B cell (primary cell): ENCODE measurements at regions not wholly inside any gene's neighbourhood (a gene's known extent, or its start where the extent isn't known, plus 50 kb on each side); places are given as distances from the start of the nearest gene placed in this dataset.

Experiments used
- ATAC-seq: fragments of 200-7000 bp; cut with Tn5 transposase; one replicate; pipeline ENCODE4 v1.10.0; 2021; ENCODE audit warnings: low read depth, mild to moderate bottlenecking, moderate number of reproducible peaks, moderate library complexity
- CTCF ChIA-PET: fragments of 350-600 bp; sonication (Branson Sonifier 250); formaldehyde crosslinking; loops from one replicate; lab custom pipeline; 2021; ENCODE audit warnings: antibody characterized with exemption, inconsistent platforms; lab: Charles Lee
- POLR2A ChIA-PET: fragments of 350-600 bp; sonication (Branson Sonifier 250); formaldehyde crosslinking; loops from one replicate; lab custom pipeline; 2021; ENCODE audit warnings: antibody characterized with exemption; lab: Charles Lee
- DNase-seq: peaks from one replicate; pipeline ENCODE4 v3.0.0; 2013
- H2AFZ ChIP-seq: 2 replicates; pipeline ENCODE4 v1.6.1; 2012; ENCODE audit warnings: mild to moderate bottlenecking, low read depth, low read length; ENCODE audit not compliant: insufficient read depth, poor library complexity, severe bottlenecking
- H3K27ac ChIP-seq, 2 donors: 1 replicate in 1 of 2; 2 replicates in 1 of 2; pipeline ENCODE4 v1.5.1; 2012 to 2013; ENCODE audit warnings: low read length in 2 of 2, mild to moderate bottlenecking in 2 of 2, moderate library complexity in 1 of 2
- H3K27me3 ChIP-seq, 4 experiments: fragments of 200-600 bp in 1 of 4; sonication (generic) in 1 of 4; replicated peaks in 1 of 4; 1 replicate in 2 of 4; 2 replicates in 2 of 4; pipeline versions ENCODE4 v1.6.1 to v1.7.0; 2013 to 2016; ENCODE audit warnings: low read length in 3 of 4, mild to moderate bottlenecking in 2 of 4, mixed read lengths in 1 of 4, moderate library complexity in 1 of 4; ENCODE audit not compliant: insufficient read depth in 4 of 4, control insufficient read depth in 3 of 4; ENCODE audit errors: control extremely low read depth in 1 of 4
- H3K36me3 ChIP-seq, 2 experiments: replicated peaks in 1 of 2; 1 replicate in 1 of 2; 2 replicates in 1 of 2; pipeline versions ENCODE4 v1.6.1 to v1.7.1; 2013; ENCODE audit warnings: low read length in 1 of 2; ENCODE audit not compliant: insufficient read depth in 2 of 2, control insufficient read depth in 1 of 2; ENCODE audit errors: control extremely low read depth in 1 of 2, extremely low read depth in 1 of 2
- H3K4me1 ChIP-seq, 2 donors: fragments of 200-600 bp in 1 of 2; sonication (generic) in 1 of 2; 1 replicate in 1 of 2; 2 replicates in 1 of 2; pipeline versions ENCODE4 v1.5.1 to v1.6.1; 2013 to 2017; ENCODE audit warnings: low read length in 2 of 2; ENCODE audit not compliant: control insufficient read depth in 2 of 2, insufficient read depth in 2 of 2
- H3K4me2 ChIP-seq: replicated peaks from 2 replicates; pipeline ENCODE3; 2012; ENCODE audit warnings: mild to moderate bottlenecking, low read depth, low read length; ENCODE audit not compliant: poor library complexity, severe bottlenecking
- H3K4me3 ChIP-seq, 5 experiments: fragments of 200-600 bp in 1 of 5; sonication (generic) in 1 of 5; 1 replicate in 3 of 5; 2 replicates in 2 of 5; pipeline versions ENCODE4 v1.5.1 to v1.7.0; 2011 to 2016; ENCODE audit warnings: low read length in 4 of 5, mild to moderate bottlenecking in 4 of 5, low read depth in 2 of 5, control low read depth in 1 of 5, moderate library complexity in 1 of 5; ENCODE audit not compliant: insufficient read depth in 1 of 5; ENCODE audit errors: control extremely low read depth in 1 of 5, extremely low read depth in 1 of 5
- H3K79me2 ChIP-seq: fragments of 200-600 bp; sonication (generic); one replicate; pipeline ENCODE4 v1.6.0; 2016; ENCODE audit warnings: low read length; ENCODE audit not compliant: control insufficient read depth, insufficient read depth
- H3K9ac ChIP-seq: fragments of 200-600 bp; sonication (generic); 2 replicates; pipeline ENCODE4 v1.6.1; 2017; ENCODE audit warnings: mild to moderate bottlenecking, low read length, moderate library complexity
- H3K9me3 ChIP-seq, 3 donors: one replicate each; pipeline versions ENCODE4 v1.6.1 to v1.7.1; 2013; ENCODE audit warnings: low read length in 2 of 3; ENCODE audit not compliant: control insufficient read depth in 2 of 3, insufficient read depth in 1 of 3; ENCODE audit errors: control extremely low read depth in 1 of 3
- H4K20me1 ChIP-seq: 2 replicates; pipeline ENCODE4 v1.6.0; 2012; ENCODE audit warnings: mild to moderate bottlenecking, low read length; ENCODE audit not compliant: insufficient read depth, control insufficient read depth, poor library complexity, severe bottlenecking
- H3K27ac Mint-ChIP-seq: one replicate; pipeline ENCODE4 v1.8.0; 2021; ENCODE audit warnings: mixed read lengths
- H3K27me3 Mint-ChIP-seq: one replicate; pipeline ENCODE4 v1.8.0; 2021; ENCODE audit warnings: mixed read lengths
- H3K4me1 Mint-ChIP-seq: one replicate; pipeline ENCODE4 v1.8.0; 2021; ENCODE audit warnings: mixed read lengths
- H3K4me3 Mint-ChIP-seq: one replicate; pipeline ENCODE4 v1.8.0; 2021; ENCODE audit warnings: mixed read lengths
- H3K9me3 Mint-ChIP-seq: one replicate; pipeline ENCODE4 v1.8.0; 2022; ENCODE audit warnings: mixed read lengths; ENCODE audit not compliant: insufficient read depth
- EZH2 ChIP-seq: IDR thresholded peaks from 2 replicates; pipeline ENCODE4 v1.6.1; 2012; ENCODE audit warnings: borderline replicate concordance, low read depth, mild to moderate bottlenecking, moderate library complexity, low read length; ENCODE audit not compliant: insufficient read depth, poor library complexity, severe bottlenecking
- WGBS: methylation state at CpG from one replicate; pipeline ENCODE4 v1.1.5; 2013; ENCODE audit warnings: missing lambda C conversion rate; ENCODE audit not compliant: insufficient coverage; 5-methylcytosine and 5-hydroxymethylcytosine counted together
- intact Hi-C: fragments of 100-400 bp; cut with micrococcal nuclease; formaldehyde crosslinking; loops from one replicate; pipeline ENCODE4 v1.10.0; 2022
- TF ChIP-seq, protein P1 (sequence below): fragments of 200-600 bp; IDR thresholded peaks from one replicate; pipeline ENCODE4 v1.8.0; 2022; ENCODE audit warnings: antibody characterized with exemption, mild to moderate bottlenecking

DNA sequence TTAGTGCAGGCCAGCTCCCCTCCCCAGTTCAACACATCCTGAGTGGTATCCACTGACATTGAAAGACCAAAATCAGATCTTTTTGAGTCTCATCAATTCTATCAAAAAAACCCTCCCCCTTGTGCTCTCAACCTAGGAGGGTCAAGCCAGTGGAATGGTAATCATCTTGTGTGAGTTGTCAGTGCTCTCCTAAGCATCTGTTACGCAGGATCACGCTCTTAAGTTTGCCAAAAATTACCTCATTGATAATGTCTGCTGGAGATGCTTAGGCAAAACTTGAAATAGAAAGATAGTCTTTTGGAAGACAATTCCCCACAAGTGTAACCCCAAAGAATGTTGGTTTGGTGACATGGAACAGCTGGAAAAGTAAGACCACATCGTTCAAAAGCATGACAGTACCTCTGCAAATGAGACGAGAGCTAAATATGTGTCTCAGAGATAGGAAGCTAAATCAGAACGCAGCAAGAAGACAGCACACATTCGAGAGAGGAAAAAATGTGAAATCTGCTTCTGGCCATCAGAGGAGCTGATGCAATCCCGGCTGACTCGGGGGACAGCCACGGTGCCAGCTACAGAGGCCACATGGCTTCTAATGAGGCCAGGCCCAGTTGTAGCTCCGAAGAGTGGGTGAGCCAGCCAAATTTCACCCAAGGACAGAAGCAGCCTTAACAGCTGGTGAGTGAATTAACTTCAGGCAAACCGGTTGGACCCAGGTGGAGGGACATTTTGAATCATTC lies 753.9 kb downstream of the RNF144A start:
- Histone ChIP-seq H3K27me3 (no peaks in the 10 kb centered on the region), H3K9ac (no peak overlapping the region), H3K4me2 (no peak overlapping the region), H3K9me3 (peaks cover 0 to 7% (median 0%) of the 10 kb centered on the region in 3 donors), H3K36me3 (no peaks in the 10 kb centered on the region), H3K4me3 (no peak overlapping the region), H3K27ac (no peak overlapping the region), H3K4me1 (no peaks in the 10 kb centered on the region), H2AFZ (no peak overlapping the region), H3K79me2 (no peaks in the 10 kb centered on the region), H4K20me1 (no peaks in the 10 kb centered on the region)
- H3K27ac Mint-ChIP-seq, result no peak overlapping the region
- no peak for ATAC-seq
- no peaks in the 10 kb centered on the region for H3K27me3 Mint-ChIP-seq
- ChIA-PET CTCF (interaction anchor here (0.6 to 3.2 kb wide), 7 partner anchors 38 to 774 kb away, joined by 3 to 13 read pairs (median 3); no protein-coding TSS in a partner anchor), POLR2A (no interaction called here)
- H3K9me3 Mint-ChIP-seq, result no peaks in the 10 kb centered on the region
- no peaks in the 10 kb centered on the region for H3K4me1 Mint-ChIP-seq
- 97% methylated on average over 8 of the region's 11 CpGs for WGBS
- TF ChIP-seq, protein P1, sequence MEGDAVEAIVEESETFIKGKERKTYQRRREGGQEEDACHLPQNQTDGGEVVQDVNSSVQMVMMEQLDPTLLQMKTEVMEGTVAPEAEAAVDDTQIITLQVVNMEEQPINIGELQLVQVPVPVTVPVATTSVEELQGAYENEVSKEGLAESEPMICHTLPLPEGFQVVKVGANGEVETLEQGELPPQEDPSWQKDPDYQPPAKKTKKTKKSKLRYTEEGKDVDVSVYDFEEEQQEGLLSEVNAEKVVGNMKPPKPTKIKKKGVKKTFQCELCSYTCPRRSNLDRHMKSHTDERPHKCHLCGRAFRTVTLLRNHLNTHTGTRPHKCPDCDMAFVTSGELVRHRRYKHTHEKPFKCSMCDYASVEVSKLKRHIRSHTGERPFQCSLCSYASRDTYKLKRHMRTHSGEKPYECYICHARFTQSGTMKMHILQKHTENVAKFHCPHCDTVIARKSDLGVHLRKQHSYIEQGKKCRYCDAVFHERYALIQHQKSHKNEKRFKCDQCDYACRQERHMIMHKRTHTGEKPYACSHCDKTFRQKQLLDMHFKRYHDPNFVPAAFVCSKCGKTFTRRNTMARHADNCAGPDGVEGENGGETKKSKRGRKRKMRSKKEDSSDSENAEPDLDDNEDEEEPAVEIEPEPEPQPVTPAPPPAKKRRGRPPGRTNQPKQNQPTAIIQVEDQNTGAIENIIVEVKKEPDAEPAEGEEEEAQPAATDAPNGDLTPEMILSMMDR, result no peak
- no peak for TF ChIP-seq EZH2
- no peak overlapping the region for H3K4me3 Mint-ChIP-seq
- DNase-seq, result no peak
- intact Hi-C loops, result loop anchor here (5.0 kb wide), 1 partner anchor 634 kb away; no protein-coding TSS in a partner anchor

DNA sequence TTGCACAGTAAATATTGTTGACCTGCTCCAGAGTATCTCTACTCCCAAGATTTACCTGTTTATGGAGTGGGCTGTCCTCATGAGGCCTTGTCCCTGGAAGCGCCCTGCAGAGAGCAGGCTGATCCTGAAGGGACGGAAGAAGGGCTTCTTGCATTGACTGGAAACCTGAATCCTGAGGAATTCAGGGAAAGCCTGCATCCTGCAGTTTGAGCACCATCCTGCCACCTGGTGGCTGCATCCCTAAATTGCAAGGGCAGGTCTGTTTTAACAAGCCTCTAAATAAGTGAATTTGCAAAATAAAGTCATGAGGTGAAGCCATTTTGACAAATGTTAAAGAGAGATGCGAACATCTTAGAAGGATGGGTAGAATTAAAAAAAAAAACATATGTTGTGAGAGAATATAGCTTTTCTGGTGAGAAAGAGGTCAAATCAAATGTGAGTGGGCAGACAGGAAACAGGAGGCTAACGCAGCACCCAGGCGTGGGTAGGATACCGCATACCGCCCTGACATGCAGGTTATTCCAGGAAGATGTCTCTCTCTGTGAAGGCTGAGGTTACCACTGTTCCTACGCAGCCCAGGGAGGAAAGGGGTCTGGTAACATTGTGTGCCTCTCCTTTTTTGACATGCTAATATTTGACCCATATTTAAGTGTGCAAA lies 754.9 kb downstream of the RNF144A start:
- no peak overlapping the region for H3K4me2 ChIP-seq
- ChIA-PET POLR2A (no interaction called here), CTCF (interaction anchor here (0.6 to 3.2 kb wide), 5 partner anchors 40 to 577 kb away, joined by 3 to 13 read pairs (median 3); no protein-coding TSS in a partner anchor)
- no peak overlapping the region for H3K4me3 Mint-ChIP-seq
- H3K4me1 Mint-ChIP-seq, result no peaks in the 10 kb centered on the region
- no peaks in the 10 kb centered on the region for H3K4me1 ChIP-seq
- 73% methylated on average over 7 of the region's 8 CpGs for WGBS
- H4K20me1 ChIP-seq, result no peaks in the 10 kb centered on the region
- intact Hi-C loops, result loop anchor here (2.0 to 5.0 kb wide), 2 partner anchors 575 to 635 kb away; no protein-coding TSS in a partner anchor
- no peak overlapping the region for H3K4me3 ChIP-seq
- H3K9ac ChIP-seq, result no peak overlapping the region
- H3K27ac Mint-ChIP-seq, result no peak overlapping the region
- H3K9me3 ChIP-seq, result peaks cover 0 to 7% (median 0%) of the 10 kb centered on the region in 3 donors
- H3K27me3 ChIP-seq, result no peaks in the 10 kb centered on the region
- no peaks in the 10 kb centered on the region for H3K9me3 Mint-ChIP-seq
- DNase-seq, result peak; percentile 23
- ATAC-seq, result no peak
- no peak overlapping the region for H2AFZ ChIP-seq
- H3K79me2 ChIP-seq, result no peaks in the 10 kb centered on the region
- H3K27me3 Mint-ChIP-seq, result peaks cover 3% of the 10 kb centered on the region
- no peak for TF ChIP-seq EZH2
- TF ChIP-seq, protein P1, result peak; percentile 63
- no peaks in the 10 kb centered on the region for H3K36me3 ChIP-seq
- H3K27ac ChIP-seq, result no peak overlapping the region
